Neural crest cell (in vitro differentiated cells): ENCODE measurements at regions not wholly inside any gene's neighbourhood (a gene's known extent, or its start where the extent isn't known, plus 50 kb on each side); places are given as distances from the start of the nearest gene placed in this dataset.
"Not testable (repeated sequence)": the region's sequence is repeated elsewhere in the genome, so short reads cannot be mapped to it uniquely, and the experiment has no call there.

Experiments
- DNase-seq: peaks from one replicate; pipeline ENCODE4 v3.0.0; 2021; ENCODE audit warnings: low read depth, mixed read lengths, low spot score
- H3K27ac Mint-ChIP-seq: one replicate; pipeline ENCODE4 v1.8.0; 2021; ENCODE audit warnings: mild to moderate bottlenecking, mixed read lengths; ENCODE audit not compliant: unreplicated experiment
- H3K27me3 Mint-ChIP-seq: 2 replicates; pipeline ENCODE4 v1.8.0; 2021; ENCODE audit warnings: low read depth, mild to moderate bottlenecking, mixed read lengths
- H3K36me3 Mint-ChIP-seq: 2 replicates; pipeline ENCODE4 v1.8.0; 2021; ENCODE audit warnings: low read depth, mild to moderate bottlenecking, mixed read lengths
- H3K4me1 Mint-ChIP-seq: 2 replicates; pipeline ENCODE4 v1.8.0; 2021; ENCODE audit warnings: mixed read lengths
- H3K4me3 Mint-ChIP-seq: one replicate; pipeline ENCODE4 v1.8.0; 2021; ENCODE audit warnings: mild to moderate bottlenecking, mixed read lengths
- H3K9me3 Mint-ChIP-seq: 2 replicates; pipeline ENCODE4 v1.8.0; 2021; ENCODE audit warnings: mixed read lengths
- TF ChIP-seq, protein P1 (sequence below): fragments of 200-600 bp; sonication (generic); conservative IDR thresholded peaks from 2 replicates; pipeline ENCODE4 v1.5.0; 2021; ENCODE audit warnings: antibody characterized with exemption, mild to moderate bottlenecking

DNA sequence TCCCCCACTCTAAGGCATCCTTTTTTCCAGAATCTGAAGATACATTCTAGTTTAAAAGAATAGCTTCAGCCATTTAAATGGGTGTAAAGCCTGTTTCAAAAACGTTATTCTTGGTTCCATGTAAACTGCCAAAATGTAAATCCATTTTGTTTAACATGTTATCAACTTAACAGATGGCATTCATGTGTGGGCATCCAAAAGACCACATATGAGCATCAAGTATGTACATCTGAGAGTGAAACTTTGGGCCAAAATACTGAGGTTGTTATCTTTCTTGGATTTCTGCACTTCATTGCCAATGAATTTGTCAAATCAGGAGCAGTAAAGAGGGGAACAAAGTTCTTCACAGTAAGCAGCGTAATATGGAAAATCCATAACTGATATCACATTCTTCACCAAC, 395.4 kb downstream of the ZNF804A start:
- H3K4me1 Mint-ChIP-seq = no peaks in the 10 kb centered on the region
- H3K4me3 Mint-ChIP-seq = no peak overlapping the region
- DNase-seq = no peak
- H3K36me3 Mint-ChIP-seq = no peaks in the 10 kb centered on the region
- TF ChIP-seq, protein P1, sequence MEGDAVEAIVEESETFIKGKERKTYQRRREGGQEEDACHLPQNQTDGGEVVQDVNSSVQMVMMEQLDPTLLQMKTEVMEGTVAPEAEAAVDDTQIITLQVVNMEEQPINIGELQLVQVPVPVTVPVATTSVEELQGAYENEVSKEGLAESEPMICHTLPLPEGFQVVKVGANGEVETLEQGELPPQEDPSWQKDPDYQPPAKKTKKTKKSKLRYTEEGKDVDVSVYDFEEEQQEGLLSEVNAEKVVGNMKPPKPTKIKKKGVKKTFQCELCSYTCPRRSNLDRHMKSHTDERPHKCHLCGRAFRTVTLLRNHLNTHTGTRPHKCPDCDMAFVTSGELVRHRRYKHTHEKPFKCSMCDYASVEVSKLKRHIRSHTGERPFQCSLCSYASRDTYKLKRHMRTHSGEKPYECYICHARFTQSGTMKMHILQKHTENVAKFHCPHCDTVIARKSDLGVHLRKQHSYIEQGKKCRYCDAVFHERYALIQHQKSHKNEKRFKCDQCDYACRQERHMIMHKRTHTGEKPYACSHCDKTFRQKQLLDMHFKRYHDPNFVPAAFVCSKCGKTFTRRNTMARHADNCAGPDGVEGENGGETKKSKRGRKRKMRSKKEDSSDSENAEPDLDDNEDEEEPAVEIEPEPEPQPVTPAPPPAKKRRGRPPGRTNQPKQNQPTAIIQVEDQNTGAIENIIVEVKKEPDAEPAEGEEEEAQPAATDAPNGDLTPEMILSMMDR = no peak
- no peak overlapping the region for H3K27ac Mint-ChIP-seq
- H3K9me3 Mint-ChIP-seq = no peaks in the 10 kb centered on the region
- no peaks in the 10 kb centered on the region for H3K27me3 Mint-ChIP-seq

DNA sequence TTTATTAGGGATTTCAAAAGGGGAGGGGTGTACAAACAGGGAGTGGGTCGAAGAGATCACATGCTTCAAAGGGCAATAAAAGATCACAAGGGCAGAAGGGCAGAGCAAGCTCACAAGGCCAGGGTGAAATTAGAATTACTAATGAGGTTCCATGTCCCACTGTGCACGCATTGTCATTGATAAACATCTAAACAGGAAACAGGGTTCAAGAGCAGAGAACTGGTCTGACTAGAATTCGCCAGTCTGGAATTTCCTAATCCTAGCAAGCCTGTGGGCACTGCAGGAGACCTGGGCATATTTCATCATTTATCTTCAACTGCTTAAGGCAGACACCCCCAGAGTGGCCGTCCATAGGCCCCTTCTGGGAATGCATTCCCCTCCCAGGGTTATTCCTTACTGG, 408.2 kb downstream of the ZNF804A start:
- peaks cover 9% of the 10 kb centered on the region for H3K9me3 Mint-ChIP-seq
- TF ChIP-seq, protein P1 = no peak
- no peak overlapping the region for H3K4me3 Mint-ChIP-seq
- H3K36me3 Mint-ChIP-seq = peaks cover 3% of the 10 kb centered on the region
- peaks cover 7% of the 10 kb centered on the region for H3K4me1 Mint-ChIP-seq
- no peaks in the 10 kb centered on the region for H3K27me3 Mint-ChIP-seq
- H3K27ac Mint-ChIP-seq = no peak overlapping the region
- DNase-seq = no peak

DNA sequence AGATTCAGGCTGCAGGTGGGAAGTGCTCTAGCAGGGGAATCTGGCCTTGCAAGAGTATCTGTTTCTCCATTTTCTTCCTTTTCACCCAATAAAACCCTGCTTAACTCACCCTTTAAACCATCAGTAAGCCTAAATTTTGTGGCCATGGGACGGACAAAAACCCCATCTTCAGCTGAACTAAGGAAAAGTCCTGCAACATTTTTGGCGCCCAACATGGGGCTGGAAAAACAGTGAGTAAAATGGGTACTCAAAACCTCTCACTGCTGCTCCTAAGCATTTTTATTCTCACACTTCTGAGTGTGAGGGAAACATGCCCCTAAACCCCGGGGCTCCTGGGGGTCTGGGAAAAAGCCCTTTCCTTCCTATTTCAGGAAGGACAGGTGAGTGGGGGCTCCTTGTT, 414.3 kb downstream of the ZNF804A start:
- peaks cover 8% of the 10 kb centered on the region for H3K36me3 Mint-ChIP-seq
- no peak overlapping the region for H3K27ac Mint-ChIP-seq
- no peaks in the 10 kb centered on the region for H3K27me3 Mint-ChIP-seq
- peaks cover 17% of the 10 kb centered on the region for H3K9me3 Mint-ChIP-seq
- TF ChIP-seq, protein P1 = no peak
- no peaks in the 10 kb centered on the region for H3K4me1 Mint-ChIP-seq
- no peak overlapping the region for H3K4me3 Mint-ChIP-seq
- no peak for DNase-seq

DNA sequence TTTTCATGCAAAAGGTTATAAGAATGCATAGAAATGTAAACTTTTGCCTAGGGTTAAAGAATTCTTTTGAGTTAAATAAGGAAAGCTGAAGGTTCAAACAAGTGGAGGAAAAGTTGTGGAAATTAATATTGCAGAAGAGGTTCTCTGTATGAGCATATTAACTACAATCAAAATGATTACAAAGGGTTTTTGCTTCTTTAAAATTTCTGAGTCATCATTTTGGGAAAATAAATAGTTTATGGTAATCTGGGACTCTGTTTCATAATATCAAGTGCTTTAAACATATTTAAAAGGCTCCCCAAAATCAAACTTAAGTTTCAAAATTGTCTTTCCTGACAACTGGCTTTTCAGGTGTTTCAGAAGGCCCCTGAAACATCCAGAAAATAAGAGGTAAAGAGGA, 415.7 kb downstream of the ZNF804A start:
- Mint-ChIP-seq H3K4me1 (no peaks in the 10 kb centered on the region), H3K9me3 (peaks cover 17% of the 10 kb centered on the region), H3K36me3 (peaks cover 8% of the 10 kb centered on the region), H3K27me3 (no peaks in the 10 kb centered on the region), H3K27ac (no peak overlapping the region), H3K4me3 (no peak overlapping the region)
- TF ChIP-seq, protein P1 = no peak
- DNase-seq = no peak

DNA sequence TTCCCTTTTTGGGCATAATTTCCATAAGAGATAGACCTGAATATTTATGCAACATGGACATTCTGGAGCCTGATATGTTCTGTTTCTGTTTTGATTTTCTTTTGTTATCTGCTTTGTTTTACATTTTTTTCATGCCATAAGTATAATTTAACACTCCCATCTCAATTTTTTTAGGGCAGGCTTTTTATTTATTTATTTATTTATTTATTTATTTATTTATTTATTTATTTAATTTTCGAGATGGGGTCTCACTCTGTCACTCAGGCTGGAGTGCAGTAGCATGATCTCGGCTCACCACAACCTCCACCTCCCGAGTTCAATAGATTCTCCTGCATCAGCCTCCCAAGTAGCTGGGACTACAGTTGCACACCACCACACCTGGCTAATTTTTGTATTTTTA, 427.6 kb downstream of the ZNF804A start:
- H3K4me1 Mint-ChIP-seq, H3K9me3 Mint-ChIP-seq, H3K36me3 Mint-ChIP-seq, DNase-seq, H3K4me3 Mint-ChIP-seq, H3K27ac Mint-ChIP-seq, H3K27me3 Mint-ChIP-seq: not testable (repeated sequence)

DNA sequence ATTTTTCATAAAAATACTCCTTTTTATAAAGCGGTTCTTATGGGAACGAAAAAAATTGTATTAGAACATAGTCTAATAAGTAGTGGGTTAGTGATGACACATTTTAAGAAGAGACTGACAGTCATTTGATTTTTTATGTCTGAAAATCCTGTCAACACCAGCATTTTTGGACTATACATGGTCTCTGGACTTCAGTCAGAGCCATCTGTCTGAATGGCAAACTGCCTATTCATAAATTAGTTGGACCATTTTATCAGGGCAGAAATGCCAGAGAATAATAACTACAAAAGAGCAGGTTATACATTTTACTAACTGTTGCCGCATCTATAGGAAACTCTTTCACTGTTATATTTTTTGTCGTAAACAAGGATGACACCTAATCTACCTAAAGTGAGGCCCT, 437.6 kb downstream of the ZNF804A start:
- DNase-seq = no peak
- Mint-ChIP-seq H3K4me3 (no peak overlapping the region), H3K4me1 (no peaks in the 10 kb centered on the region), H3K27me3 (no peaks in the 10 kb centered on the region), H3K9me3 (peaks cover 3% of the 10 kb centered on the region), H3K36me3 (no peaks in the 10 kb centered on the region), H3K27ac (no peak overlapping the region)
- TF ChIP-seq, protein P1 = no peak
